CD4-positive, alpha-beta T cell treated with Interleukin-15 for 4 hours (primary cell): ENCODE measurements at regions not wholly inside any gene's neighbourhood (a gene's known extent, or its start where the extent isn't known, plus 50 kb on each side); places are given as distances from the start of the nearest gene placed in this dataset.

ENCODE experiments used
- DNase-seq: peaks from one replicate; pipeline ENCODE4 v3.0.0-alpha.2; 2020; ENCODE audit warnings: low spot score

GRCh38 chr22:47391169-47392053 is 629.0 kb downstream of the TBC1D22A start:
- no peak for DNase-seq

- DNase-seq: no peak
These were observed 627.8 kb downstream of the TBC1D22A start for GRCh38 chr22:47390026-47390970.

- DNase-seq: no peak
These were observed 626.8 kb downstream of the TBC1D22A start for GRCh38 chr22:47389201-47389600.

GRCh38 chr22:47388778-47389177 is 626.3 kb downstream of the TBC1D22A start:
- DNase-seq: no peak

GRCh38 chr22:47388331-47388730 is 625.9 kb downstream of the TBC1D22A start:
- DNase-seq: no peak

GRCh38 chr22:47386812-47387510 is 624.5 kb downstream of the TBC1D22A start:
- no peak for DNase-seq

- DNase-seq: no peak
These were observed 622.5 kb downstream of the TBC1D22A start for GRCh38 chr22:47384977-47385376.

GRCh38 chr22:47382164-47382890 is 619.9 kb downstream of the TBC1D22A start:
- DNase-seq: no peak

- no peak for DNase-seq
These were observed 618.8 kb downstream of the TBC1D22A start for GRCh38 chr22:47381240-47381639.

GRCh38 chr22:47380692-47381091 is 618.2 kb downstream of the TBC1D22A start:
- DNase-seq: no peak

GRCh38 chr22:47379037-47379436 is 616.6 kb downstream of the TBC1D22A start:
- no peak for DNase-seq

- no peak for DNase-seq
These were observed 615.6 kb downstream of the TBC1D22A start for GRCh38 chr22:47377926-47378560.

- DNase-seq: no peak
These were observed 614.6 kb downstream of the TBC1D22A start for GRCh38 chr22:47376901-47377505.

- DNase-seq: no peak
These were observed 613.9 kb downstream of the TBC1D22A start for GRCh38 chr22:47376322-47376700.

- DNase-seq: no peak
These were observed 613.3 kb downstream of the TBC1D22A start for GRCh38 chr22:47375621-47376321.

GRCh38 chr22:47374901-47375575 is 612.6 kb downstream of the TBC1D22A start:
- no peak for DNase-seq

GRCh38 chr22:47374273-47374771 is 611.9 kb downstream of the TBC1D22A start:
- no peak for DNase-seq

GRCh38 chr22:47373648-47374272 is 611.3 kb downstream of the TBC1D22A start:
- no peak for DNase-seq
